K562 (cell line): ENCODE measurements at regions not wholly inside any gene's neighbourhood (a gene's known extent, or its start where the extent isn't known, plus 50 kb on each side); places are given as distances from the start of the nearest gene placed in this dataset.

ENCODE experiments used
- ATAC-seq: fragments of 200-7000 bp; cut with Tn5 transposase; 3 replicates; pipeline ENCODE4 v1.9.1; 2020; ENCODE audit warnings: moderate library complexity
- BruUV-seq: library from RNA; stranded (reverse); fragments of 400-500 nt; replicated peaks from 2 replicates; lab custom pipeline; 2021; lab: Mats Ljungman, UMichigan
- CTCF ChIA-PET: fragments of 300-600 bp; formaldehyde crosslinking; extraction: SDS; loops from one replicate; lab custom pipeline; 2021; ENCODE audit warnings: low intra/inter-chr PET ratio; lab: Yijun Ruan, JAX
- POLR2A ChIA-PET: fragments of 300-600, 350-650 bp; sonication (Branson Sonifier 250); formaldehyde crosslinking; extraction: SDS; loops from one replicate; lab custom pipeline; 2021; ENCODE audit warnings: antibody characterized with exemption, inconsistent platforms; lab: Yijun Ruan, JAX
- DNase-seq, 4 experiments: peaks; one replicate each; pipeline versions ENCODE4 v3.0.0 to v3.0.0-alpha.2; 2011 to 2018; ENCODE audit warnings: low spot score in 3 of 4, mixed read lengths in 3 of 4; ENCODE audit errors: extremely low read depth in 1 of 4
- FAIRE-seq: peaks from 2 replicates; lab custom pipeline; 2011; peaks lifted over from hg19 to GRCh38; lab: Jason Lieb, UNC
- H2AFZ ChIP-seq: 2 replicates; pipeline ENCODE4 v1.6.0; 2011; ENCODE audit warnings: low read depth, low read length, control low read depth, inconsistent platforms
- H3K27ac ChIP-seq: fragments of 200-600 bp; 3 replicates; pipeline ENCODE4 v1.8.0; 2011; ENCODE audit warnings: low read depth, mild to moderate bottlenecking, control low read depth, inconsistent platforms, low read length, moderate library complexity, mixed read lengths; ENCODE audit errors: extremely low read depth
- H3K27me3 ChIP-seq, 2 experiments: fragments of 300-600 bp in 1 of 2; 2 replicates in 1 of 2; 3 replicates in 1 of 2; pipeline versions ENCODE4 v1.6.0 to v1.8.0; 2011; ENCODE audit warnings: inconsistent platforms in 2 of 2, low read length in 2 of 2, mild to moderate bottlenecking in 1 of 2, mixed read lengths in 1 of 2, moderate library complexity in 1 of 2; ENCODE audit not compliant: control insufficient read depth in 2 of 2, insufficient read depth in 2 of 2
- H3K36me3 ChIP-seq: fragments of 300-600 bp; 3 replicates; pipeline ENCODE4 v1.8.0; 2011; ENCODE audit warnings: mild to moderate bottlenecking, low read length, inconsistent platforms; ENCODE audit not compliant: control insufficient read depth, insufficient read depth
- H3K4me1 ChIP-seq, 2 experiments: fragments of 200-600 bp in 1 of 2; replicated peaks in 1 of 2; 2 replicates in 1 of 2; 3 replicates in 1 of 2; pipeline versions ENCODE4 v1.5.1 to v1.8.0; 2011; ENCODE audit warnings: inconsistent platforms in 2 of 2, low read length in 2 of 2, mild to moderate bottlenecking in 1 of 2, mixed read lengths in 1 of 2, moderate library complexity in 1 of 2; ENCODE audit not compliant: control insufficient read depth in 2 of 2, insufficient read depth in 2 of 2
- H3K4me2 ChIP-seq: 2 replicates; pipeline ENCODE4 v1.6.1; 2011; ENCODE audit warnings: low read length, control low read depth, inconsistent platforms, mixed read lengths; ENCODE audit not compliant: insufficient read depth
- H3K4me3 ChIP-seq: fragments of 200-600 bp; sonication (generic), shearing (Covaris generic); 2 replicates; pipeline ENCODE4 v1.5.1; 2016; ENCODE audit warnings: control low read depth, inconsistent platforms
- H3K79me2 ChIP-seq: fragments of 200-600 bp; 3 replicates; pipeline ENCODE4 v1.8.0; 2011; ENCODE audit warnings: low read length, inconsistent platforms; ENCODE audit not compliant: control insufficient read depth, insufficient read depth
- H3K9ac ChIP-seq, 2 experiments: 2 replicates each; pipeline versions ENCODE4 v1.6.0 to v1.6.1; 2011; ENCODE audit warnings: low read depth in 2 of 2, low read length in 2 of 2, control low read depth in 1 of 2, inconsistent platforms in 1 of 2, mild to moderate bottlenecking in 1 of 2, mixed read lengths in 1 of 2; ENCODE audit not compliant: insufficient read depth in 1 of 2
- H3K9me1 ChIP-seq: one replicate; pipeline ENCODE4 v1.6.0; 2011; ENCODE audit warnings: inconsistent platforms, mild to moderate bottlenecking, low read length, moderate library complexity; ENCODE audit not compliant: control insufficient read depth, insufficient read depth
- H3K9me3 ChIP-seq: replicated peaks from 2 replicates; pipeline ENCODE4 v1.5.1; 2011; ENCODE audit warnings: low read depth, low read length, inconsistent platforms; ENCODE audit not compliant: control insufficient read depth, insufficient read depth
- H4K20me1 ChIP-seq: replicated peaks from 2 replicates; pipeline ENCODE4 v1.6.1; 2011; ENCODE audit warnings: low read length, inconsistent platforms, mixed read lengths; ENCODE audit not compliant: control insufficient read depth, insufficient read depth
- LARP7 ChIP-seq: fragments of 450-650 bp; IDR thresholded peaks from 2 replicates; pipeline ENCODE4 v1.6.1; 2016
- MXI1 ChIP-seq: IDR thresholded peaks from 2 replicates; pipeline ENCODE4 v1.6.1; 2011; ENCODE audit warnings: low read depth, mild to moderate bottlenecking, improper control_type of control experiment, low read length
- NBN ChIP-seq: fragments of 450-650 bp; IDR thresholded peaks from 2 replicates; pipeline ENCODE4 v1.6.1; 2016; ENCODE audit warnings: low read depth, mild to moderate bottlenecking
- PBX2 ChIP-seq, 2 experiments: IDR thresholded peaks in 1 of 2; conservative IDR thresholded peaks in 1 of 2; 2 replicates each; pipeline ENCODE4 v1.6.1; 2016; ENCODE audit warnings: low read depth in 2 of 2, mild to moderate bottlenecking in 1 of 2, missing compliant biosample characterization in 1 of 2, missing genetic modification characterization in 1 of 2, moderate library complexity in 1 of 2
- ZKSCAN8 ChIP-seq: fragments of 200-800 bp; sonication (Bioruptor generic); IDR thresholded peaks from 2 replicates; pipeline ENCODE4 v1.6.1; 2016; ENCODE audit warnings: missing genetic modification characterization, missing compliant biosample characterization
- ZNF695 ChIP-seq: fragments of 450-650 bp; formaldehyde crosslinking; IDR thresholded peaks from 2 replicates; pipeline ENCODE4 v1.4.0; 2020; ENCODE audit warnings: mild to moderate bottlenecking, moderate library complexity
- WGBS: fragments of 100-300 bp; shearing (Covaris generic); methylation state at CpG from one replicate; pipeline ENCODE4 v1.1.6; 2016; ENCODE audit warnings: low coverage, mixed read lengths; ENCODE audit not compliant: insufficient coverage; ENCODE audit errors: missing lambda C conversion rate; 5-methylcytosine and 5-hydroxymethylcytosine counted together
- in situ Hi-C: fragments of 300-500 bp; cut with MboI; formaldehyde crosslinking; loops from 4 replicates; pipeline ENCODE4 v1.15.0; 2018; ENCODE audit warnings: inconsistent platforms, mixed read lengths
- intact Hi-C: fragments of 100-400 bp; cut with micrococcal nuclease; formaldehyde crosslinking; loops from 2 replicates; pipeline ENCODE4 v1.14.2; 2022

- DNase-seq, result no peak
- BruUV-seq, result no TSS peak
- Histone ChIP-seq H3K4me1 (no peaks in the 10 kb centered on the region), H4K20me1 (no peaks in the 10 kb centered on the region), H3K79me2 (no peaks in the 10 kb centered on the region), H3K4me3 (no peak overlapping the region), H3K9me1 (no peaks in the 10 kb centered on the region), H3K36me3 (no peaks in the 10 kb centered on the region), H3K27ac (no peak overlapping the region), H3K9me3 (no peaks in the 10 kb centered on the region)
- CTCF ChIA-PET, result no interaction called here
- intact Hi-C loops, result no loop called here
- TF ChIP-seq ZKSCAN8 (CRISPR knock-in tag) (no peak), ZNF695 (CRISPR knock-in tag) (no peak), NBN (no peak), PBX2 (CRISPR knock-in tag; IDR thresholded peaks at IDR 0.05; ENCODE audit: low read depth) (no peak), PBX2 (tag; conservative IDR thresholded peaks at IDR 0.05; ENCODE audit: low read depth) (no peak), MXI1 (no peak), LARP7 (no peak)
- TF ChIP-seq, all 486 proteins: peak for 0
- FAIRE-seq (no peak), ATAC-seq (no peak)
- H3K27me3 ChIP-seq, result no peaks in the 10 kb centered on the region; a peak in 1 of 5 replicates
- in situ Hi-C loops, result no loop called here
- no peak overlapping the region for H3K9ac ChIP-seq
- POLR2A ChIA-PET, result no interaction called here
- WGBS, result 0% methylated on average over 9 of the region's 9 CpGs
- H3K4me2 ChIP-seq, result no peak overlapping the region
- H2AFZ ChIP-seq, result no peak overlapping the region
Measured at GRCh38 chr7:68900096-68900495, 698.2 kb upstream of the AUTS2 start.
